SK-N-SH (cell line): ENCODE measurements at regions not wholly inside any gene's neighbourhood (a gene's known extent, or its start where the extent isn't known, plus 50 kb on each side); places are given as distances from the start of the nearest gene placed in this dataset.
"Not testable (repeated sequence)": the region's sequence is repeated elsewhere in the genome, so short reads cannot be mapped to it uniquely, and the experiment has no call there.

Experiments used
- EP300 ChIP-seq, 2 experiments: IDR thresholded peaks; 2 replicates each; pipeline versions ENCODE4 v1.4.0 to v1.6.1; 2012; ENCODE audit warnings: borderline replicate concordance in 1 of 2, low read depth in 1 of 2, low read length in 1 of 2
- EZH2phosphoT487 ChIP-seq: fragments of 200-600 bp; sonication (generic); IDR thresholded peaks from 2 replicates; pipeline ENCODE4 v1.6.1; 2017; ENCODE audit warnings: low read depth, mixed run types, mild to moderate bottlenecking, antibody characterized with exemption, moderate library complexity, borderline replicate concordance
- GABPA ChIP-seq: IDR thresholded peaks from 2 replicates; pipeline ENCODE4 v1.4.0; 2012; ENCODE audit warnings: low read depth, mild to moderate bottlenecking
- GATA2 ChIP-seq: sonication (generic); formaldehyde crosslinking; IDR thresholded peaks from 2 replicates; pipeline ENCODE4 v1.5.0; 2020; ENCODE audit warnings: mild to moderate bottlenecking, missing genetic modification reagents
- NFIC ChIP-seq: IDR thresholded peaks from 2 replicates; pipeline ENCODE4 v1.4.0; 2012; ENCODE audit warnings: borderline replicate concordance
- POLR2AphosphoS5 ChIP-seq: IDR thresholded peaks from 2 replicates; pipeline ENCODE4 v1.6.1; 2012; ENCODE audit warnings: low read depth, low read length
- RAD21 ChIP-seq: IDR thresholded peaks from 2 replicates; pipeline ENCODE4 v1.6.1; 2012; ENCODE audit warnings: mild to moderate bottlenecking, low read length
- RCOR1 ChIP-seq: fragments of 150-350 bp; IDR thresholded peaks from 2 replicates; pipeline ENCODE4 v1.6.1; 2017; ENCODE audit warnings: antibody characterized with exemption, low read length
- TCF12 ChIP-seq: IDR thresholded peaks from 2 replicates; pipeline ENCODE4 v1.4.0; 2012
- TF ChIP-seq, protein P1 (sequence below): IDR thresholded peaks from 2 replicates; pipeline ENCODE4 v1.4.0; 2012; ENCODE audit warnings: low read depth, borderline replicate concordance
- TF ChIP-seq, protein P2 (sequence below): fragments of 200-600 bp; sonication (generic); IDR thresholded peaks from 2 replicates; pipeline ENCODE4 v1.6.1; 2017; ENCODE audit warnings: antibody characterized with exemption, mild to moderate bottlenecking, moderate library complexity
- TF ChIP-seq, protein P3 (sequence below): IDR thresholded peaks from 2 replicates; pipeline ENCODE4; 2012
- TF ChIP-seq, protein P4 (sequence below): IDR thresholded peaks from 2 replicates; pipeline ENCODE4 v1.4.0; 2012; ENCODE audit warnings: low read depth

DNA sequence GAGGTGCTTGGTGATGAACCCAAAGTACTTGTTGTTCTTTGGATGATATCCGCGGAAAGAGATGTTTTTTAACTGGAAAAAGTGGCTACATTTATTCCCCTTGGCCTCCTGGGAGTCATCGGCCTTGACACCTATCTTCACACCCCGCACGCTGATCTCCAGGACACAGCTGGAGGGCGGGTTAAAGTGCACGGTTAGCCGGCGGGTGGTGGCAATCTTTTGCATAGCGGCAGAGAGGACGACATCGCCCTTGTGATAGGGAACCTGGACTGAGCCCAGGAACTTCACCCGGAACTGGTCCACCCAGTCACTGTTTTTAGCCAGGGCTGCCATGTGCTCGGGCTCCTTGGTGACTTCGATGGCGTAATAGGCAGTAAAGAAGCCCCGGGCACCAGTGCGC lies 110.5 kb upstream of the PLEKHM1 start:
- TF ChIP-seq RAD21; EP300 (IDR thresholded peaks at IDR 0.05; ENCODE audit: borderline replicate concordance in 1 of 2, low read depth in 1 of 2, low read length in 1 of 2); GATA2 (CRISPR knock-in tag); GABPA; RCOR1; TCF12; POLR2AphosphoS5; EZH2phosphoT487; NFIC: not testable (repeated sequence)
- TF ChIP-seq, protein P1, sequence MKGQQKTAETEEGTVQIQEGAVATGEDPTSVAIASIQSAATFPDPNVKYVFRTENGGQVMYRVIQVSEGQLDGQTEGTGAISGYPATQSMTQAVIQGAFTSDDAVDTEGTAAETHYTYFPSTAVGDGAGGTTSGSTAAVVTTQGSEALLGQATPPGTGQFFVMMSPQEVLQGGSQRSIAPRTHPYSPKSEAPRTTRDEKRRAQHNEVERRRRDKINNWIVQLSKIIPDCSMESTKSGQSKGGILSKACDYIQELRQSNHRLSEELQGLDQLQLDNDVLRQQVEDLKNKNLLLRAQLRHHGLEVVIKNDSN: not testable (repeated sequence)
- TF ChIP-seq, protein P2, sequence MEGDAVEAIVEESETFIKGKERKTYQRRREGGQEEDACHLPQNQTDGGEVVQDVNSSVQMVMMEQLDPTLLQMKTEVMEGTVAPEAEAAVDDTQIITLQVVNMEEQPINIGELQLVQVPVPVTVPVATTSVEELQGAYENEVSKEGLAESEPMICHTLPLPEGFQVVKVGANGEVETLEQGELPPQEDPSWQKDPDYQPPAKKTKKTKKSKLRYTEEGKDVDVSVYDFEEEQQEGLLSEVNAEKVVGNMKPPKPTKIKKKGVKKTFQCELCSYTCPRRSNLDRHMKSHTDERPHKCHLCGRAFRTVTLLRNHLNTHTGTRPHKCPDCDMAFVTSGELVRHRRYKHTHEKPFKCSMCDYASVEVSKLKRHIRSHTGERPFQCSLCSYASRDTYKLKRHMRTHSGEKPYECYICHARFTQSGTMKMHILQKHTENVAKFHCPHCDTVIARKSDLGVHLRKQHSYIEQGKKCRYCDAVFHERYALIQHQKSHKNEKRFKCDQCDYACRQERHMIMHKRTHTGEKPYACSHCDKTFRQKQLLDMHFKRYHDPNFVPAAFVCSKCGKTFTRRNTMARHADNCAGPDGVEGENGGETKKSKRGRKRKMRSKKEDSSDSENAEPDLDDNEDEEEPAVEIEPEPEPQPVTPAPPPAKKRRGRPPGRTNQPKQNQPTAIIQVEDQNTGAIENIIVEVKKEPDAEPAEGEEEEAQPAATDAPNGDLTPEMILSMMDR: not testable (repeated sequence)
- TF ChIP-seq, protein P3, sequence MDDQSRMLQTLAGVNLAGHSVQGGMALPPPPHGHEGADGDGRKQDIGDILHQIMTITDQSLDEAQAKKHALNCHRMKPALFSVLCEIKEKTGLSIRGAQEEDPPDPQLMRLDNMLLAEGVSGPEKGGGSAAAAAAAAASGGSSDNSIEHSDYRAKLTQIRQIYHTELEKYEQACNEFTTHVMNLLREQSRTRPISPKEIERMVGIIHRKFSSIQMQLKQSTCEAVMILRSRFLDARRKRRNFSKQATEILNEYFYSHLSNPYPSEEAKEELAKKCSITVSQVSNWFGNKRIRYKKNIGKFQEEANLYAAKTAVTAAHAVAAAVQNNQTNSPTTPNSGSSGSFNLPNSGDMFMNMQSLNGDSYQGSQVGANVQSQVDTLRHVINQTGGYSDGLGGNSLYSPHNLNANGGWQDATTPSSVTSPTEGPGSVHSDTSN: not testable (repeated sequence)
- TF ChIP-seq, protein P4, sequence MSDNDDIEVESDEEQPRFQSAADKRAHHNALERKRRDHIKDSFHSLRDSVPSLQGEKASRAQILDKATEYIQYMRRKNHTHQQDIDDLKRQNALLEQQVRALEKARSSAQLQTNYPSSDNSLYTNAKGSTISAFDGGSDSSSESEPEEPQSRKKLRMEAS: not testable (repeated sequence)
